ENCODE measurements at regions not wholly inside any gene's neighbourhood (a gene's known extent, or its start where the extent isn't known, plus 50 kb on each side); places are given as distances from the start of the nearest gene placed in this dataset.

DNA sequence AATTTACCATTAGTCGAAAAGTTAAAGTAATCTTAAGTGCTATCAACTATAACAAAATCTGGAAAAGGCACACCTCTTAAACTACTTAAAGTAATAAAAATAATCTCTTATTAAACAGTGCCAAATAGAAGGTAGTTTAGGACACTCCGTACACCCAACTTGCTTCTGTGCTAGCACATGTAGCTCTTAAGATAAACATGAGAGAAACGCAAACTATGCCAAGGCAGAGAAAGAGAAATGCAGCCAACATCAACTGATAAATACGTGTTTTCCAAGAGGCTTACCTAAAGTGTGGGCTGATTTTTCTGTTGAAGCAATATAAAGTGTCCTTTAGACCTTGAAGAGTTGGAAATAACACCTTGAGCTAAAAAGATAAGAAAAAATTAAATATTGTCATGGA lies 480.6 kb upstream of the DAB2 start:
- no peaks in the 10 kb centered on the region for H3K9me3 ChIP-seq
- no peaks in the 10 kb centered on the region; the same call in 1 of the 2 replicates for H3K27me3 ChIP-seq (ENCODE audit: low read depth)
- no peaks in the 10 kb centered on the region for H3K4me1 ChIP-seq
- in situ Hi-C loops (cut with MboI; ENCODE audit: low sequenced_read_pairs): no loop called here
- no peaks in the 10 kb centered on the region for H3K36me3 ChIP-seq (replicated peaks)
- H3K4me3 ChIP-seq: no peak overlapping the region
- DNase-seq (ENCODE audit: low spot score in 2 of 2): no peak

DNA sequence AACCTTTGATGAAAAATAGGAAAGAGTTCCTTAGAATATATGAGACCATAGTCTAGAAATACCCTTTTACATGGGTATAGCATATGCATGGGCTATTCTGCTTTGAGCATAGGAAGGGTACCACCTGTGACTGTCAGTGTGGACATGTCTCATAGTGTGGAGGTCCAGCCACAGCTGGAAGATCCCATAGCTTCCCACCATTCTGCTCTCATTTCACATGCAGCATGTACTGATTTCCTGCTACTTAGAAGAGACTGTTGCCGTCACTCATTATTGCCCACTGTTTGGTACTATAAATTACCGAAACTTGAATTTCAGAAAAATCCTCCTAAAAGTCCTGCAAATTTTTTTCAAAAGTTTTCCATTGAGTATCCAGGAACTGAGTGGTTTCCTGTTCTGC lies 477.8 kb upstream of the DAB2 start:
- Histone ChIP-seq H3K27me3 (ENCODE audit: low read depth) (no peaks in the 10 kb centered on the region; the same call in 1 of the 2 replicates), H3K36me3 (replicated peaks) (no peaks in the 10 kb centered on the region), H3K4me1 (no peaks in the 10 kb centered on the region), H3K9me3 (no peaks in the 10 kb centered on the region), H3K4me3 (no peak overlapping the region)
- DNase-seq (ENCODE audit: low spot score in 2 of 2): no peak
- in situ Hi-C loops (cut with MboI; ENCODE audit: low sequenced_read_pairs): no loop called here

DNA sequence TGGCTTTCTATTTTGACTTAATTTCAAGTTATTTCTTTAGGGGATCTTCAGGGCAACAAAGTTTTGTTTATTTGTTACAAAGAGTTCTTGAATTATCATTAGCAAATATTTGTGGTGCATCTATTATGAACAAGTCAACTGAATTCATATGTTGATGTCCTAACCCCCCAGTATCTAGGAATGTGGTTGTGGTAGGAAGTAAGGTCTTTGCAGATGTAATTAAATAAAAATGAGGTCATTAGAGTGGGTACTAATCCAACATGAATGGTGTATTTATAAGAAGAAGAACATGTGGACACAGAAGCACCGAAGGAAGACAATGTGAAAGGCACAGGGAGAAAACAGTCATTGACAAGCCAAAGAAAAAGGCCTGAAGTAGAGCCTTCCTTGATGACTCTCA lies 474.0 kb upstream of the DAB2 start:
- no peaks in the 10 kb centered on the region for H3K27me3 ChIP-seq (ENCODE audit: low read depth)
- in situ Hi-C loops (cut with MboI; ENCODE audit: low sequenced_read_pairs): no loop called here
- no peak for DNase-seq (ENCODE audit: low spot score in 2 of 2)
- H3K4me1 ChIP-seq: no peaks in the 10 kb centered on the region
- H3K4me3 ChIP-seq: no peak overlapping the region
- H3K36me3 ChIP-seq (replicated peaks): no peaks in the 10 kb centered on the region
- no peaks in the 10 kb centered on the region for H3K9me3 ChIP-seq

GRCh38 chr5:39896706-39897105 lies 471.9 kb upstream of the DAB2 start:
- in situ Hi-C loops (cut with MboI; ENCODE audit: low sequenced_read_pairs): no loop called here

GRCh38 chr5:39896104-39896503 lies 471.3 kb upstream of the DAB2 start:
- in situ Hi-C loops (cut with MboI; ENCODE audit: low sequenced_read_pairs): no loop called here
- H3K4me1 ChIP-seq: no peaks in the 10 kb centered on the region
- no peaks in the 10 kb centered on the region for H3K27me3 ChIP-seq (ENCODE audit: low read depth)
- no peaks in the 10 kb centered on the region for H3K9me3 ChIP-seq
- no peak overlapping the region for H3K4me3 ChIP-seq
- no peaks in the 10 kb centered on the region for H3K36me3 ChIP-seq (replicated peaks)
- DNase-seq (ENCODE audit: low spot score in 2 of 2): no peak

More at GRCh38 chr5:39896706-39897105, 471.9 kb upstream of the DAB2 start:
- Histone ChIP-seq H3K4me3 (no peak overlapping the region), H3K36me3 (replicated peaks) (no peaks in the 10 kb centered on the region), H3K27me3 (ENCODE audit: low read depth) (no peaks in the 10 kb centered on the region), H3K4me1 (no peaks in the 10 kb centered on the region), H3K9me3 (no peaks in the 10 kb centered on the region)
- no peak for DNase-seq (ENCODE audit: low spot score in 2 of 2)

GRCh38 chr5:39892708-39893107 lies 467.9 kb upstream of the DAB2 start:
- Histone ChIP-seq H3K27me3 (ENCODE audit: low read depth) (no peaks in the 10 kb centered on the region), H3K4me3 (no peak overlapping the region), H3K4me1 (no peaks in the 10 kb centered on the region), H3K9me3 (no peaks in the 10 kb centered on the region), H3K36me3 (replicated peaks) (no peaks in the 10 kb centered on the region)
- no peak for DNase-seq (ENCODE audit: low spot score in 2 of 2)
- in situ Hi-C loops (cut with MboI; ENCODE audit: low sequenced_read_pairs): no loop called here

DNA sequence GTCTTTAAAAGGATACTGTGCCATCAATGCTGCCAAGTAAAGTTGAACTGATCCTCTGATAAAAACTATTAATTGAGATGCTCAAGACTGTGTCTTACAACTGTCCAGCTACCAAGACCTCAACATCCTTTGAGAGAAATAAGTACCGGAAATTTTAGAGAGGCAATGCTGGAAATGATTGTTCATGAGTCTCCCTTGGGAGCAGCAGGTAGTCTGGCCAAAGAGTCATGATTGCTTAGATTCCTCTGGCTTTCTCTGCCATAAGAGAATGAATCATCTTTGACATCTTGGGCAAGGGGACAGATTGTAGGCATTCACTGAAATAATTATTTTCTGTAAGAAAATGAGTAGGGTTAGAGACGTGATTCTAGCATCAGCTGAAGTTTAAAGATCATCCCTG lies 466.6 kb upstream of the DAB2 start:
- in situ Hi-C loops (cut with MboI; ENCODE audit: low sequenced_read_pairs): no loop called here
- no peak for DNase-seq (ENCODE audit: low spot score in 2 of 2)
- H3K27me3 ChIP-seq (ENCODE audit: low read depth): no peaks in the 10 kb centered on the region
- H3K4me3 ChIP-seq: no peak overlapping the region
- H3K9me3 ChIP-seq: no peaks in the 10 kb centered on the region
- H3K36me3 ChIP-seq (replicated peaks): no peaks in the 10 kb centered on the region
- H3K4me1 ChIP-seq: no peaks in the 10 kb centered on the region

- Histone ChIP-seq H3K4me1 (no peaks in the 10 kb centered on the region), H3K27me3 (ENCODE audit: low read depth) (no peaks in the 10 kb centered on the region), H3K36me3 (replicated peaks) (no peaks in the 10 kb centered on the region), H3K4me3 (no peak overlapping the region), H3K9me3 (no peaks in the 10 kb centered on the region)
- in situ Hi-C loops (cut with MboI; ENCODE audit: low sequenced_read_pairs): no loop called here
- DNase-seq (ENCODE audit: low spot score in 2 of 2): no peak
Observed at GRCh38 chr5:39880985-39881384, 456.2 kb upstream of the DAB2 start.

DNA sequence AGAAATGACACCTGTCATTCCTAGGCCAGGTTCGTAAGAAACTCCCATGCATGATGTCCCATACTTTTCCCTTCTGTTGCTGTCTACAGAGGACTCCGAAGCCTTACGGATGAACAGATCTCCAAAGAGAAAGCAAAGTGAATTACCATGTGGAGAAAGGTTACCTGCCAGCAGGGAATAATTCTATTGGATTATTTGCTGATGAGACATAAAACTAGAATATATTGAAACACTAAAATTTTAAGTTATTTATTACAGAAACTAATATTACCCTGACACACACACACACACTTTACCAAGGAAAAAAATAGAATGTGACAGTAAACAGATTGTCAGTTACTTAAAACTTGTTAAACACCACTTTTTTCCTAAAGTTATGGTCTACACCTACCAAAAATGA lies 452.7 kb upstream of the DAB2 start:
- Histone ChIP-seq H3K9me3 (no peaks in the 10 kb centered on the region), H3K27me3 (ENCODE audit: low read depth) (no peaks in the 10 kb centered on the region), H3K4me1 (no peaks in the 10 kb centered on the region), H3K36me3 (replicated peaks) (no peaks in the 10 kb centered on the region), H3K4me3 (no peak overlapping the region)
- no peak for DNase-seq (ENCODE audit: low spot score in 2 of 2)
- in situ Hi-C loops (cut with MboI; ENCODE audit: low sequenced_read_pairs): no loop called here

DNA sequence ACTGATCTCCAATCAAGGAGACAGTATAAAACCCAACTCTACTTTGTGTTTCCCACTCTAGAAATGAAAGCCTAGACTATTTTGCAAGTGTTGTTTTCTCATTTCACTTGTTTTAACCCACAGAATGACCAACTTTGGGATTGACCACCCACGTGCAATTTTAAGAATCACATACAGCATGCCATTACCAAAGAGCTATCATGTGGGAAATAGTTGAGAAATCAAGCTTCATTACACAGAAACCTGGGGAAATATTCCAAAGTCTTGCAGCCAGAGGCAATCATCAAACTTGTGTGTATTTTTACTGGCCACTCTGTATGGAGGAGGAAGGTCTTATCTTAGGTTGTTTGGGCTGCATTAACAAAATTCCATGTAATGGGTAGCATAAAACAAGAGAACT lies 451.4 kb upstream of the DAB2 start:
- no peaks in the 10 kb centered on the region for H3K9me3 ChIP-seq
- in situ Hi-C loops (cut with MboI; ENCODE audit: low sequenced_read_pairs): no loop called here
- no peaks in the 10 kb centered on the region for H3K4me1 ChIP-seq
- no peak for DNase-seq (ENCODE audit: low spot score in 2 of 2)
- no peaks in the 10 kb centered on the region for H3K27me3 ChIP-seq (ENCODE audit: low read depth)
- H3K36me3 ChIP-seq (replicated peaks): no peaks in the 10 kb centered on the region
- no peak overlapping the region for H3K4me3 ChIP-seq

- H3K4me1 ChIP-seq: no peaks in the 10 kb centered on the region
- H3K4me3 ChIP-seq: no peak overlapping the region
Observed at GRCh38 chr5:39870137-39870536, 445.4 kb upstream of the DAB2 start.

DNA sequence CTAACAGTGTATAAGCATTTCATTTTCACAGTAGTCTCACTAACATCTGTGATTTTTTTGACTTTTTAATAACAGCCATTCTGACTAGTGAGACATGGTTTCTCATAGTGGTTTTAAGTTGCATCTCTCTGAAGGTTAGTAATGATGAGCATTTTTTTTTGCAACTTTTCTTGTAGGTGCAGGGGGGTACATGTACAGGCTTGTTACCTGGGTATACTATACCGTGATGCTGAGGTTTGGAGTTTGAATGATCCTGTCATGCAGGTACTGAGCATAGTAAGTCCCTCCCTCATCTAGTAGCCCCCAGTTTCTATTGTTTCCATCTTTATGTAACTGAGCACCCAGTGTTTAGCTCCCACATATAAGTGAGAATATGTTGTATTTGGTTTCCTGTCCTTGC lies 444.6 kb upstream of the DAB2 start:
- no peaks in the 10 kb centered on the region for H3K4me1 ChIP-seq
- no peak overlapping the region for H3K4me3 ChIP-seq
- H3K9me3 ChIP-seq: no peaks in the 10 kb centered on the region
- in situ Hi-C loops (cut with MboI; ENCODE audit: low sequenced_read_pairs): no loop called here
- no peaks in the 10 kb centered on the region for H3K36me3 ChIP-seq (replicated peaks)
- no peaks in the 10 kb centered on the region for H3K27me3 ChIP-seq (ENCODE audit: low read depth)
- DNase-seq (ENCODE audit: low spot score in 2 of 2): no peak

More at GRCh38 chr5:39870137-39870536, 445.4 kb upstream of the DAB2 start:
- in situ Hi-C loops (cut with MboI; ENCODE audit: low sequenced_read_pairs): no loop called here
- no peaks in the 10 kb centered on the region for H3K27me3 ChIP-seq (ENCODE audit: low read depth)
- no peaks in the 10 kb centered on the region for H3K36me3 ChIP-seq (replicated peaks)
- H3K9me3 ChIP-seq: no peaks in the 10 kb centered on the region
- DNase-seq (ENCODE audit: low spot score in 2 of 2): no peak

DNA sequence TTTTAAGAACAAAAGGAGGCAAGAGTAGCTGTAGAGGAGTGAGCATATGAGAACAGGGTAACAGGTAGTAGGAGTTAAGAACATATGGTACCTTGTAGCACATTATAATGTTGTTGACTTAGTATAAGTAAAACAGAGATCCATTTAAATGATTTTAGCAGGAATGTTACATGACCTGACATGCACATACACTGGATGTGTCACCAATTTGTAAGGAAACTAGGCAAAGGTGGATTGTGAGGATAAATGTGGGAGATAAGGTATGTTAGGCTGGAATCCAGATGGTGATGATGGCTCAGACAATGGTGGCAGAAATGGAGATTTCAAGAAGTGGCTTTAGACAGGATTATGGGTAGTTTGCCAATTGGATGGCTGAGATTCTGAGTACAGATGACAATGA lies 443.1 kb upstream of the DAB2 start:
- Histone ChIP-seq H3K4me3 (no peak overlapping the region), H3K4me1 (no peaks in the 10 kb centered on the region), H3K36me3 (replicated peaks) (no peaks in the 10 kb centered on the region), H3K27me3 (ENCODE audit: low read depth) (no peaks in the 10 kb centered on the region), H3K9me3 (no peaks in the 10 kb centered on the region)
- DNase-seq (ENCODE audit: low spot score in 2 of 2): no peak
- in situ Hi-C loops (cut with MboI; ENCODE audit: low sequenced_read_pairs): no loop called here

- no peak for DNase-seq (ENCODE audit: low spot score in 2 of 2)
- H3K9me3 ChIP-seq: no peaks in the 10 kb centered on the region
- no peaks in the 10 kb centered on the region for H3K27me3 ChIP-seq (ENCODE audit: low read depth)
- H3K4me1 ChIP-seq: no peaks in the 10 kb centered on the region
- in situ Hi-C loops (cut with MboI; ENCODE audit: low sequenced_read_pairs): no loop called here
- no peak overlapping the region for H3K4me3 ChIP-seq
- H3K36me3 ChIP-seq (replicated peaks): no peaks in the 10 kb centered on the region
Observed at GRCh38 chr5:39863926-39864552, 439.3 kb upstream of the DAB2 start.

DNA sequence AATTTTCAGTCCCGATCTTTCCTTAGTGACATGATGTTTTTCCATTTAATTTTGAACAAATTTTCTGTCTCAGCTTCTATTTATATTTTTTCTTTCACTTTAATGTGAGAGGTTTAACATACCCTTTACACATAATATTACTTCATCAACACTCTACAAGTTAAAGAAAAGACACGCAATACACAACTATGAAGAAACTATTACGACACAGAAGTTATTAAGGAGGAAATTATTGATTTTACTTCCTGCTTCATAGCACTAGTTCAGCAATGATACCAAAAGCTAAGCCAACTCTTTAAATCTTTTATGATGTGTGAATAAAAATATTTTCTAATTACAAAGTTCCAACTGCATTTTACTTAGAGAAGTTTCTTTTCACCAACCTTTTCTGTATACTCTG lies 432.3 kb upstream of the DAB2 start:
- H3K36me3 ChIP-seq (replicated peaks): no peaks in the 10 kb centered on the region
- no peak for DNase-seq (ENCODE audit: low spot score in 2 of 2)
- peaks cover 3% of the 10 kb centered on the region; the same call in 1 of the 2 replicates for H3K27me3 ChIP-seq (ENCODE audit: low read depth)
- no peak overlapping the region for H3K4me3 ChIP-seq
- no peaks in the 10 kb centered on the region for H3K9me3 ChIP-seq
- in situ Hi-C loops (cut with MboI; ENCODE audit: low sequenced_read_pairs): no loop called here
- H3K4me1 ChIP-seq: no peaks in the 10 kb centered on the region

Data from HAP-1 (cell line).